ENCODE measurements at regions not wholly inside any gene's neighbourhood (a gene's known extent, or its start where the extent isn't known, plus 50 kb on each side); places are given as distances from the start of the nearest gene placed in this dataset.

GRCh38 chr2:144329472-144329871, 190.4 kb downstream of the ZEB2 start:
- Mint-ChIP-seq H3K27ac (ENCODE audit: unreplicated experiment) (no peak overlapping the region), H3K4me3 (ENCODE audit: unreplicated experiment) (no peak overlapping the region), H3K36me3 (ENCODE audit: low read depth, unreplicated experiment) (peaks cover 4% of the 10 kb centered on the region), H3K4me1 (ENCODE audit: unreplicated experiment) (peaks cover 15% of the 10 kb centered on the region), H3K9me3 (ENCODE audit: unreplicated experiment) (no peaks in the 10 kb centered on the region), H3K27me3 (ENCODE audit: unreplicated experiment) (peaks cover 4% of the 10 kb centered on the region)
- TF ChIP-seq, protein P1, sequence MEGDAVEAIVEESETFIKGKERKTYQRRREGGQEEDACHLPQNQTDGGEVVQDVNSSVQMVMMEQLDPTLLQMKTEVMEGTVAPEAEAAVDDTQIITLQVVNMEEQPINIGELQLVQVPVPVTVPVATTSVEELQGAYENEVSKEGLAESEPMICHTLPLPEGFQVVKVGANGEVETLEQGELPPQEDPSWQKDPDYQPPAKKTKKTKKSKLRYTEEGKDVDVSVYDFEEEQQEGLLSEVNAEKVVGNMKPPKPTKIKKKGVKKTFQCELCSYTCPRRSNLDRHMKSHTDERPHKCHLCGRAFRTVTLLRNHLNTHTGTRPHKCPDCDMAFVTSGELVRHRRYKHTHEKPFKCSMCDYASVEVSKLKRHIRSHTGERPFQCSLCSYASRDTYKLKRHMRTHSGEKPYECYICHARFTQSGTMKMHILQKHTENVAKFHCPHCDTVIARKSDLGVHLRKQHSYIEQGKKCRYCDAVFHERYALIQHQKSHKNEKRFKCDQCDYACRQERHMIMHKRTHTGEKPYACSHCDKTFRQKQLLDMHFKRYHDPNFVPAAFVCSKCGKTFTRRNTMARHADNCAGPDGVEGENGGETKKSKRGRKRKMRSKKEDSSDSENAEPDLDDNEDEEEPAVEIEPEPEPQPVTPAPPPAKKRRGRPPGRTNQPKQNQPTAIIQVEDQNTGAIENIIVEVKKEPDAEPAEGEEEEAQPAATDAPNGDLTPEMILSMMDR (IDR thresholded peaks at IDR 0.05; ENCODE audit: unreplicated experiment) = no peak
- no peak for DNase-seq (ENCODE audit: low spot score)

- H3K9me3 Mint-ChIP-seq (ENCODE audit: unreplicated experiment) = no peaks in the 10 kb centered on the region
- peaks cover 15% of the 10 kb centered on the region for H3K4me1 Mint-ChIP-seq (ENCODE audit: unreplicated experiment)
- H3K4me3 Mint-ChIP-seq (ENCODE audit: unreplicated experiment) = no peak overlapping the region
Measured at GRCh38 chr2:144328938-144329337, 191.0 kb downstream of the ZEB2 start.

DNA sequence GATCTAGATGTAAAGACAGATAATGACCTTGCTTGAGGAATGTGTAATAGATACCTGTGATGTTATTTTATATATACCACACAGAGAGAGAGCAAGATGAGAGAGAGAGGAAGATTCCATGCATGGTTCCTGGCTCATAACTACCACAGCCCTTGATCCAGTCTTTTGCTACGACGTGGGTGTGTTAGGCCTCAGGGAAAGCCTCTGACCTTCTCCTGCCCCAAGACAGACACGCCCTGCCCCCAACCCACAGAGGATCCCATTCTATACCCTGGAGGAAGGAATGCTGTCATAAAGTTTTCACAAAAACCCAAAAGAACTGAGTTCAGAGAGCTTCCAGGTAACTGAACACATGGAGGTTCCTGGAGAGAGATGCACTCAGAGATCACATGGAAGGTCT, 193.1 kb downstream of the ZEB2 start:
- TF ChIP-seq, protein P1 (IDR thresholded peaks at IDR 0.05; ENCODE audit: unreplicated experiment) = no peak
- DNase-seq (ENCODE audit: low spot score) = no peak
- no peaks in the 10 kb centered on the region for H3K36me3 Mint-ChIP-seq (ENCODE audit: low read depth, unreplicated experiment)
- H3K27me3 Mint-ChIP-seq (ENCODE audit: unreplicated experiment) = peaks cover 4% of the 10 kb centered on the region
- peaks cover 8% of the 10 kb centered on the region for H3K4me1 Mint-ChIP-seq (ENCODE audit: unreplicated experiment)
- H3K27ac Mint-ChIP-seq (ENCODE audit: unreplicated experiment) = no peak overlapping the region
- H3K9me3 Mint-ChIP-seq (ENCODE audit: unreplicated experiment) = no peaks in the 10 kb centered on the region
- no peak overlapping the region for H3K4me3 Mint-ChIP-seq (ENCODE audit: unreplicated experiment)

More at GRCh38 chr2:144328938-144329337, 191.0 kb downstream of the ZEB2 start:
- DNase-seq (ENCODE audit: low spot score) = no peak
- no peak overlapping the region for H3K27ac Mint-ChIP-seq (ENCODE audit: unreplicated experiment)
- H3K27me3 Mint-ChIP-seq (ENCODE audit: unreplicated experiment) = peaks cover 4% of the 10 kb centered on the region
- TF ChIP-seq, protein P1 (IDR thresholded peaks at IDR 0.05; ENCODE audit: unreplicated experiment) = no peak
- H3K36me3 Mint-ChIP-seq (ENCODE audit: low read depth, unreplicated experiment) = peaks cover 4% of the 10 kb centered on the region

- no peak for DNase-seq (ENCODE audit: low spot score)
- TF ChIP-seq, protein P1 (IDR thresholded peaks at IDR 0.05; ENCODE audit: unreplicated experiment) = no peak
- Mint-ChIP-seq H3K27me3 (ENCODE audit: unreplicated experiment) (no peaks in the 10 kb centered on the region), H3K9me3 (ENCODE audit: unreplicated experiment) (no peaks in the 10 kb centered on the region), H3K4me1 (ENCODE audit: unreplicated experiment) (peaks cover 4% of the 10 kb centered on the region), H3K36me3 (ENCODE audit: low read depth, unreplicated experiment) (no peaks in the 10 kb centered on the region), H3K4me3 (ENCODE audit: unreplicated experiment) (no peak overlapping the region), H3K27ac (ENCODE audit: unreplicated experiment) (no peak overlapping the region)
Measured at GRCh38 chr2:144325086-144325485, 194.8 kb downstream of the ZEB2 start.

DNA sequence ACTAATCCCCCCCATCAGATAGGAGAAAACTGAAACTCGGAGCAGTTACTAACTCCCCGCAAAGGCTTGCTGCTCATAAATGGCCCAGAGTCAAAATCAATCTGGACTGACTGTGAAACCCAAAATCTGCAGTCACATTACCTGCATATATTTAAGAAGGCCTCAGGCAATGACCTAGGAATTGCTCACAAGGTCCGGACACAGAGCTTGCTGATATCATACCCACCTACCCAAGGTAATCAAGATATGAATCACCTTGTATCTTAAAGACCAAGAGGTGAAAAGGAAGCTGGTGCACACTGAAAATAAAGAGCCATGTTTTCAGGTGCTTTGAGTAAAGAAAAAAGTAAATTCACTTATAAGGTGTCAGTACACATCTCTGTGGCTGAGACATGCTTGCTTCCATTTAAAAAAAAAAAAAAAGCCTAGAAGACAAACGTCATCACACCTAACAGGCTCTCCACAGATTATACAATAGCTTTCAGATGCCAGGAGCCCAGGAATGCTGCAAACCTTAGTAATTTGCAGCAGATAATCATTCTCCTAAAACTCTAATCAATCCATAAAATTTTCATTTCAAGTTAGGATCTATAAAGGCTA, 195.4 kb downstream of the ZEB2 start:
- Mint-ChIP-seq H3K27me3 (ENCODE audit: unreplicated experiment) (no peaks in the 10 kb centered on the region), H3K9me3 (ENCODE audit: unreplicated experiment) (no peaks in the 10 kb centered on the region), H3K4me1 (ENCODE audit: unreplicated experiment) (peaks cover 4% of the 10 kb centered on the region), H3K27ac (ENCODE audit: unreplicated experiment) (no peak overlapping the region), H3K4me3 (ENCODE audit: unreplicated experiment) (no peak overlapping the region), H3K36me3 (ENCODE audit: low read depth, unreplicated experiment) (no peaks in the 10 kb centered on the region)
- TF ChIP-seq, protein P1 (IDR thresholded peaks at IDR 0.05; ENCODE audit: unreplicated experiment) = no peak
- DNase-seq (ENCODE audit: low spot score) = no peak
